HCT116 (cell line): ENCODE measurements at regions not wholly inside any gene's neighbourhood (a gene's known extent, or its start where the extent isn't known, plus 50 kb on each side); places are given as distances from the start of the nearest gene placed in this dataset.

Source experiments
- ATAC-seq: fragments of 200-7000 bp; cut with Tn5 transposase; 2 replicates; pipeline ENCODE4 v1.9.1; 2020; ENCODE audit warnings: mild to moderate bottlenecking, moderate library complexity
- BruUV-seq: library from RNA; stranded (reverse); fragments of 400-500 nt; replicated peaks from 2 replicates; lab custom pipeline; 2021; lab: Mats Ljungman, UMichigan
- CTCF ChIA-PET: fragments of 300-600 bp; sonication (Branson Sonifier 250); formaldehyde crosslinking; loops from one replicate; lab custom pipeline; 2021; ENCODE audit warnings: antibody characterized with exemption; lab: Charles Lee
- POLR2A ChIA-PET: fragments of 300-600, 350-600 bp; sonication (Branson Sonifier 250); formaldehyde crosslinking; loops from one replicate; lab custom pipeline; 2021; ENCODE audit warnings: antibody characterized with exemption; lab: Charles Lee
- RAD21 ChIA-PET, 2 experiments: fragments of 300-600 bp; sonication (Branson Sonifier 250); formaldehyde crosslinking; loops; one replicate each; lab custom pipeline; 2023; ENCODE audit warnings: low total read pairs in 2 of 2; ENCODE audit not compliant: uncharacterized antibody in 2 of 2, unreplicated experiment in 2 of 2, low non-redundant PET in 1 of 2; lab: Charles Lee
- DNase-seq: peaks from one replicate; pipeline ENCODE4 v3.0.0-alpha.2; 2010; ENCODE audit warnings: low read depth, low spot score
- H2AFZ ChIP-seq: fragments of 200-600 bp; shearing (Covaris generic), sonication (generic); 2 replicates; pipeline ENCODE4 v1.6.1; 2017; ENCODE audit warnings: low read depth, mixed run types, mixed read lengths, antibody characterized with exemption, low read length; ENCODE audit not compliant: poor library complexity, severe bottlenecking
- H3K27ac ChIP-seq: 2 replicates; pipeline ENCODE4 v1.5.1; 2012; ENCODE audit warnings: low read depth, low read length
- H3K27me3 ChIP-seq: fragments of 200-600 bp; sonication (generic); 2 replicates; pipeline ENCODE4 v1.6.1; 2016; ENCODE audit warnings: mixed run types, low read length, mixed read lengths; ENCODE audit not compliant: insufficient read depth
- H3K36me3 ChIP-seq, 2 experiments: fragments of 200-500 bp in 1 of 2; fragments of 200-600 bp in 1 of 2; sonication (Bioruptor generic) in 1 of 2; sonication (generic) in 1 of 2; 2 replicates each; pipeline versions ENCODE4 v1.5.1 to v1.6.1; 2014 to 2016; ENCODE audit warnings: low read length in 2 of 2, inconsistent platforms in 1 of 2, mixed read lengths in 1 of 2, mixed run types in 1 of 2; ENCODE audit not compliant: insufficient read depth in 2 of 2, control insufficient read depth in 1 of 2
- H3K4me1 ChIP-seq, 2 experiments: fragments of 200-600 bp in 1 of 2; sonication (generic) in 1 of 2; 2 replicates each; pipeline versions ENCODE4 v1.5.1 to v1.6.1; 2012 to 2017; ENCODE audit warnings: low read length in 2 of 2, inconsistent platforms in 1 of 2, mild to moderate bottlenecking in 1 of 2, mixed read lengths in 1 of 2, mixed run types in 1 of 2, moderate library complexity in 1 of 2; ENCODE audit not compliant: insufficient read depth in 2 of 2, control insufficient read depth in 1 of 2
- H3K4me2 ChIP-seq: fragments of 200-600 bp; sonication (generic); 2 replicates; pipeline ENCODE4 v1.6.1; 2017; ENCODE audit warnings: mixed run types, low read length, mixed read lengths
- H3K4me3 ChIP-seq, 2 experiments: fragments of 200-600 bp in 1 of 2; sonication (generic) in 1 of 2; replicated peaks in 1 of 2; 2 replicates each; pipeline ENCODE4 v1.5.1; 2011 to 2016; ENCODE audit warnings: low read length in 2 of 2, control low read depth in 1 of 2, low read depth in 1 of 2, mild to moderate bottlenecking in 1 of 2, mixed read lengths in 1 of 2, mixed run types in 1 of 2
- H3K79me2 ChIP-seq: fragments of 200-600 bp; sonication (generic); 2 replicates; pipeline ENCODE4 v1.6.1; 2017; ENCODE audit warnings: mild to moderate bottlenecking, mixed run types, low read length, moderate library complexity, mixed read lengths; ENCODE audit not compliant: insufficient read depth
- H3K9ac ChIP-seq: fragments of 200-600 bp; sonication (generic); 2 replicates; pipeline ENCODE4 v1.6.1; 2016; ENCODE audit warnings: low read length, mixed read lengths
- H3K9me2 ChIP-seq: fragments of 200-600 bp; sonication (generic), shearing (Covaris generic); 2 replicates; pipeline ENCODE4 v1.6.1; 2017; ENCODE audit warnings: mixed run types, mild to moderate bottlenecking, moderate library complexity; ENCODE audit not compliant: insufficient read depth
- H3K9me3 ChIP-seq, 2 experiments: fragments of 200-500 bp in 1 of 2; fragments of 200-600 bp in 1 of 2; sonication (Bioruptor generic) in 1 of 2; sonication (generic) in 1 of 2; 2 replicates each; pipeline ENCODE4 v1.6.1; 2014 to 2017; ENCODE audit warnings: low read length in 2 of 2, mixed read lengths in 2 of 2, inconsistent platforms in 1 of 2, low read depth in 1 of 2, mild to moderate bottlenecking in 1 of 2, mixed run types in 1 of 2, moderate library complexity in 1 of 2; ENCODE audit not compliant: control insufficient read depth in 1 of 2, insufficient read depth in 1 of 2
- H4K20me1 ChIP-seq: fragments of 200-600 bp; sonication (generic), shearing (Covaris generic); 2 replicates; pipeline ENCODE4 v1.6.1; 2017; ENCODE audit warnings: mixed run types, mild to moderate bottlenecking, moderate library complexity; ENCODE audit not compliant: insufficient read depth
- CEBPB ChIP-seq: IDR thresholded peaks from 2 replicates; pipeline ENCODE4 v1.6.1; 2012; ENCODE audit warnings: low read depth
- POLR2A ChIP-seq: IDR thresholded peaks from 2 replicates; pipeline ENCODE4 v1.7.0; 2011; ENCODE audit warnings: borderline replicate concordance; ENCODE audit not compliant: insufficient read depth, insufficient read length; ENCODE audit errors: extremely low read depth
- POLR2AphosphoS5 ChIP-seq: IDR thresholded peaks from 2 replicates; pipeline ENCODE4 v1.6.1; 2011; ENCODE audit warnings: mild to moderate bottlenecking, low read depth, low read length, moderate library complexity
- RAD21 ChIP-seq: IDR thresholded peaks from 2 replicates; pipeline ENCODE4 v1.6.1; 2012; ENCODE audit warnings: low read depth, mild to moderate bottlenecking
- SP1 ChIP-seq: IDR thresholded peaks from 2 replicates; pipeline ENCODE4 v1.6.1; 2012; ENCODE audit warnings: low read depth
- SRF ChIP-seq: IDR thresholded peaks from 2 replicates; pipeline ENCODE4 v1.6.1; 2012; ENCODE audit warnings: low read depth
- TCF7L2 ChIP-seq: IDR thresholded peaks from 2 replicates; pipeline ENCODE4 v1.7.0; 2011; ENCODE audit warnings: borderline replicate concordance, inconsistent platforms; ENCODE audit not compliant: insufficient read depth, insufficient read length; ENCODE audit errors: extremely low read depth
- YY1 ChIP-seq: IDR thresholded peaks from 2 replicates; pipeline ENCODE4 v1.6.1; 2011; ENCODE audit warnings: low read length, low read depth, moderate library complexity, mild to moderate bottlenecking; ENCODE audit not compliant: insufficient replicate concordance; ENCODE audit errors: extremely low read depth
- ZFX ChIP-seq: fragments of 450-650 bp; IDR thresholded peaks from 2 replicates; pipeline ENCODE4 v1.6.1; 2017
- ZNF274 ChIP-seq: fragments of 200-500 bp; sonication (Bioruptor generic); IDR thresholded peaks from 2 replicates; pipeline ENCODE4 v1.6.1; 2014; ENCODE audit warnings: mild to moderate bottlenecking, low read depth, low read length, inconsistent platforms
- intact Hi-C: fragments of 100-400 bp; cut with micrococcal nuclease; formaldehyde crosslinking; loops from 2 replicates; pipeline ENCODE4 v1.10.0; 2022
- TF ChIP-seq, protein P1 (sequence below): IDR thresholded peaks from 2 replicates; pipeline ENCODE4 v1.6.1; 2012
- TF ChIP-seq, protein P2 (sequence below), 3 experiments: fragments of 200-600 bp in 1 of 3; sonication (generic) in 1 of 3; IDR thresholded peaks in 2 of 3; conservative IDR thresholded peaks in 1 of 3; 2 replicates each; pipeline ENCODE4 v1.5.1; 2012 to 2017; ENCODE audit warnings: low read depth in 2 of 3, low read length in 2 of 3, antibody characterized with exemption in 1 of 3, borderline replicate concordance in 1 of 3, control low read depth in 1 of 3, mild to moderate bottlenecking in 1 of 3, mixed read lengths in 1 of 3, mixed run types in 1 of 3, moderate library complexity in 1 of 3; ENCODE audit not compliant: insufficient read depth in 1 of 3

DNA sequence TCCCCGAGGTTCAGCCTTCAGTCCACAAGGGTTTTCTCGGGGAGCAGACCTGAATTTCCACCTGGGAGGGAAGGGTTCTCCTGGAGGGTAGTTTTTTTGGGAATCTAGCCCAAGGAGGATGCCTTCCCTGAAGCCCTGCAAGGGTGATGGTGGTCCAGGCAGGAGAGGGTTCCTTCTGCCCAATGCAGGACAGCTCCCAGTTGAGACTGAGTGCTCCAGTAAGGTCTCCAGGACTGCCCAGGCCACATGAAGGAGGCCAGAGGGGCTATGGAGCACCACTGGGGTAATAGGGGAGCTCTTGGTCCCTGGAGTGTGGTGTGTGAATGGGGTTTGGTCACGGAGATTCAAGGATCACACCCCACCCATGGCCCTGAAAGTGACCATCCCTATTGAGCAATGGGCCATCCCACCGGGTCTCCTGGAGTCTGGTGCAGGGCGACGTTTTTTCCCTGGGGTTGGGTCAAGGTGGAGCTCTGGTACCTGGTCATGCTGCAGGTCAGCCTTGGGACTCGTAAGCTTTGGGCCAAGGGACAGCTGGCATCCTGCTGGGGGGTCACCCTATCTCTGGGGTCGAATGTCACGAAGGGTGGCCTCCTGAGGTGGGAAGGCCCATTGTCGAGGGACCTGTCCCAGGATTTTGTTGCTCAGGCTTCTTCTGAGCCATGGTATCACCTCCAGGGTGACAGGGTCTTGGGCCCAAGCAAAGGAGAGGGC lies 196.5 kb downstream of the UBE3A start:
- Histone ChIP-seq H3K4me2 (no peak overlapping the region), H3K4me3 (no peak overlapping the region), H3K27ac (no peak overlapping the region), H3K9me3 (peaks cover 0 to 33% of the 10 kb centered on the region in 2 experiments; a peak in 2 of 4 replicates), H3K4me1 (no peaks in the 10 kb centered on the region), H3K36me3 (no peaks in the 10 kb centered on the region), H3K79me2 (no peaks in the 10 kb centered on the region), H2AFZ (no peak overlapping the region), H3K9ac (no peak overlapping the region), H4K20me1 (no peaks in the 10 kb centered on the region), H3K9me2 (no peaks in the 10 kb centered on the region), H3K27me3 (no peaks in the 10 kb centered on the region)
- DNase-seq (no peak), ATAC-seq (no peak)
- TF ChIP-seq SP1: no peak
- no peak for TF ChIP-seq SRF
- TF ChIP-seq CEBPB: no peak
- TF ChIP-seq, protein P1, sequence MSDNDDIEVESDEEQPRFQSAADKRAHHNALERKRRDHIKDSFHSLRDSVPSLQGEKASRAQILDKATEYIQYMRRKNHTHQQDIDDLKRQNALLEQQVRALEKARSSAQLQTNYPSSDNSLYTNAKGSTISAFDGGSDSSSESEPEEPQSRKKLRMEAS: no peak
- TF ChIP-seq POLR2AphosphoS5: no peak
- no peak for TF ChIP-seq POLR2A
- TF ChIP-seq ZFX: no peak
- TF ChIP-seq YY1: no peak
- TF ChIP-seq RAD21: no peak
- no peak for TF ChIP-seq TCF7L2
- TF ChIP-seq, protein P2, sequence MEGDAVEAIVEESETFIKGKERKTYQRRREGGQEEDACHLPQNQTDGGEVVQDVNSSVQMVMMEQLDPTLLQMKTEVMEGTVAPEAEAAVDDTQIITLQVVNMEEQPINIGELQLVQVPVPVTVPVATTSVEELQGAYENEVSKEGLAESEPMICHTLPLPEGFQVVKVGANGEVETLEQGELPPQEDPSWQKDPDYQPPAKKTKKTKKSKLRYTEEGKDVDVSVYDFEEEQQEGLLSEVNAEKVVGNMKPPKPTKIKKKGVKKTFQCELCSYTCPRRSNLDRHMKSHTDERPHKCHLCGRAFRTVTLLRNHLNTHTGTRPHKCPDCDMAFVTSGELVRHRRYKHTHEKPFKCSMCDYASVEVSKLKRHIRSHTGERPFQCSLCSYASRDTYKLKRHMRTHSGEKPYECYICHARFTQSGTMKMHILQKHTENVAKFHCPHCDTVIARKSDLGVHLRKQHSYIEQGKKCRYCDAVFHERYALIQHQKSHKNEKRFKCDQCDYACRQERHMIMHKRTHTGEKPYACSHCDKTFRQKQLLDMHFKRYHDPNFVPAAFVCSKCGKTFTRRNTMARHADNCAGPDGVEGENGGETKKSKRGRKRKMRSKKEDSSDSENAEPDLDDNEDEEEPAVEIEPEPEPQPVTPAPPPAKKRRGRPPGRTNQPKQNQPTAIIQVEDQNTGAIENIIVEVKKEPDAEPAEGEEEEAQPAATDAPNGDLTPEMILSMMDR (IDR thresholded peaks at IDR 0.05 in 2 of 3, conservative IDR thresholded peaks at IDR 0.05 in 1 of 3; ENCODE audit: borderline replicate concordance in 1 of 3, insufficient read depth in 1 of 3, low read depth in 2 of 3, low read length in 2 of 3): no peak
- no peak for TF ChIP-seq ZNF274
- ChIA-PET POLR2A (no interaction called here), CTCF (no interaction called here), RAD21 (no interaction called here)
- BruUV-seq: no TSS peak
- intact Hi-C loops: no loop called here
